ENCODE measurements at regions not wholly inside any gene's neighbourhood (a gene's known extent, or its start where the extent isn't known, plus 50 kb on each side); places are given as distances from the start of the nearest gene placed in this dataset.
A peak's percentile ranks its signal among the peaks of the same experiment; 100 is the strongest.

DNA sequence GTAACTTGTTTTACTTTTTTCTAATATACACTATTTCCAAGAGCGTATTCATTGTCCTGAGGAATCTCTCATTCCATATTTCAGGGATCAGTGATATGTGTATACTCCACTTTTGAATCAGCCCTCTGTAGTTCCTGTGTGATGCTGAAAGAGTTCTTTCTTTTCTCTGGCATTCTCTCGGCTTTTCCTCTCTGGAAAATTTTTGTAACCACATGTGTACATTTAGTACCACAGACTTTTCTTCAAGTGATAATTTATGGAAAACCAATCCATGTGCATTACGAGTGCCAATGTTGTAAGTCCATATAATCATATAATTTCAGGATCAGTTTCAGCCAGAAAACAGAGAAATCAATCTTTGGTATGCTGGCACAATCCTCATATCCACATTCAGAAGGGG lies 102.2 kb upstream of the MBNL2 start:
- no peak for FAIRE-seq
- no peak for TF ChIP-seq POLR2A (IDR thresholded peaks at IDR 0.05; ENCODE audit: low read depth, low read length)
- DNase-seq (ENCODE audit: insufficient read length, low spot score): no peak

DNA sequence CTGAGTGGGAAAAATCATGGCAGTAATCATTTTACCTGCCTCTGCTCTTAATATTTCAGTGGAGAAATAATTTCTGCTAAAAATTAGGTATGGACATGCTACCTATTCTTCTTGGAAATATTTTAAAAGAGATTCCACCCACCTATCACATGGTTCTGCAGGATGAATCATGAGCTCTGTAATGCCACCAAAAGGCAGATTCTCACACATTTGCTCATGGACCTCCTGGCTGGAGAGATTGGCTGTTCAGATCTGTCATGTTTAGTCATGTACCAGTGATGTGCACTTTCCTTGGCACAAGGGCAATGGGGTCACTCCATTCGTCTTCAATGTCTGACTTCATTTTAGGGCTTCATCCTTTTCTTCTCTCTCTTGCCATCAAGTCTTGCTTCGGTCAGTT lies 101.8 kb upstream of the MBNL2 start:
- no peak for TF ChIP-seq POLR2A (IDR thresholded peaks at IDR 0.05; ENCODE audit: low read depth, low read length)
- DNase-seq (ENCODE audit: insufficient read length, low spot score) (no peak), FAIRE-seq (peak; percentile 74)

- DNase-seq (ENCODE audit: insufficient read length, low spot score) (no peak), FAIRE-seq (no peak)
- TF ChIP-seq POLR2A (IDR thresholded peaks at IDR 0.05; ENCODE audit: low read depth, low read length): no peak
These were observed 101.2 kb upstream of the MBNL2 start for GRCh38 chr13:97120976-97121375.

DNA sequence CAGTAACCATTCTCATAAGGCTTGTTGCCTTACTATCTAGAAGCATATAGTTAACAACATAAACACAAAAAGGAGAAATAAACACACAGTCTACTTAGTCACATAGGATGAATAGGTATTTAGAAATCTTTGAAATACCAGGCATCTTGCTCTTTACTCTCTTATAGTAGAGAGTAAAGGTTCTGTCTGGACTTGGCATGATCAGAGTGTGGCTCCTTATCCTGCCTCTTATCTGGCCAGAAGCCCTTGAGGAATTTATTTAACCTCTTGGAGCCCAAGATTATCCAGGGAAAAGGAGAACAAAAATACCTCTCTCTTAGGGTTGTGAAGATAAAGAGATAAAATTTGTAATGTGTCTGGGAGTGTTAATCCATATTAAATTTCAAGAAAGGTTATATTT lies 100.2 kb upstream of the MBNL2 start:
- FAIRE-seq (no peak), DNase-seq (ENCODE audit: insufficient read length, low spot score) (no peak)
- TF ChIP-seq POLR2A (IDR thresholded peaks at IDR 0.05; ENCODE audit: low read depth, low read length): no peak

DNA sequence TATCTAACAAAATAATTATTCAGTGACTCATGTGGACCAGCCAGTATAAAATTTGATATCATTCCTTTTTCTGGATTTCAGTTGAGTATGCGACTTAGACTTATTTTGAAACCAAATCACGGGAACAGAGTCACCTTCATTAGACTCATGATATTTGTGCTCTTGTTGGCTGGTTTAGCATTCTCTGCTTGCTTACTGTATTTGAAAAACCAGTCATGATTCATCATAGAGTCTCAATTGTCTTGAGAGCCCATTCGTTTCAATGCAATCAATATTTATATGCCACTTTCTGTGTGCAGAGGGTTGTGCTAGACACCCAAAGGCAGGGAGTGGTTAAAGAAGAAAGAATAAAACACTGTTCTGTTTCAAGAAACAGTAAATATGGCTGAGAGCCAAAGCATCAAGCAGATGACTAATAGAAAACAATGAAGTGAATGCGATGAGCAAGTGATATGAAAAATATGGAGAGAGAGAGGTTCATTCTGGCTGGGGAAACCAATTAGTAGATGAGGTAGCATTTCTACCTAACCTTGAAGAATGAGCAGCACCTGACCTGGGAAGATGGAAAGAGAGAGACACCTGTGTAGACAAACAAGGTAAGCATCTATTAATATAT lies 99.6 kb upstream of the MBNL2 start:
- FAIRE-seq (peak; percentile 94), DNase-seq (ENCODE audit: insufficient read length, low spot score) (peak; percentile 29)
- TF ChIP-seq POLR2A (IDR thresholded peaks at IDR 0.05; ENCODE audit: low read depth, low read length): no peak

- no peak for DNase-seq (ENCODE audit: insufficient read length, low spot score)
- TF ChIP-seq POLR2A (IDR thresholded peaks at IDR 0.05; ENCODE audit: low read depth, low read length): no peak
- FAIRE-seq: no peak
These were observed 97.9 kb upstream of the MBNL2 start for GRCh38 chr13:97124206-97124605.

DNA sequence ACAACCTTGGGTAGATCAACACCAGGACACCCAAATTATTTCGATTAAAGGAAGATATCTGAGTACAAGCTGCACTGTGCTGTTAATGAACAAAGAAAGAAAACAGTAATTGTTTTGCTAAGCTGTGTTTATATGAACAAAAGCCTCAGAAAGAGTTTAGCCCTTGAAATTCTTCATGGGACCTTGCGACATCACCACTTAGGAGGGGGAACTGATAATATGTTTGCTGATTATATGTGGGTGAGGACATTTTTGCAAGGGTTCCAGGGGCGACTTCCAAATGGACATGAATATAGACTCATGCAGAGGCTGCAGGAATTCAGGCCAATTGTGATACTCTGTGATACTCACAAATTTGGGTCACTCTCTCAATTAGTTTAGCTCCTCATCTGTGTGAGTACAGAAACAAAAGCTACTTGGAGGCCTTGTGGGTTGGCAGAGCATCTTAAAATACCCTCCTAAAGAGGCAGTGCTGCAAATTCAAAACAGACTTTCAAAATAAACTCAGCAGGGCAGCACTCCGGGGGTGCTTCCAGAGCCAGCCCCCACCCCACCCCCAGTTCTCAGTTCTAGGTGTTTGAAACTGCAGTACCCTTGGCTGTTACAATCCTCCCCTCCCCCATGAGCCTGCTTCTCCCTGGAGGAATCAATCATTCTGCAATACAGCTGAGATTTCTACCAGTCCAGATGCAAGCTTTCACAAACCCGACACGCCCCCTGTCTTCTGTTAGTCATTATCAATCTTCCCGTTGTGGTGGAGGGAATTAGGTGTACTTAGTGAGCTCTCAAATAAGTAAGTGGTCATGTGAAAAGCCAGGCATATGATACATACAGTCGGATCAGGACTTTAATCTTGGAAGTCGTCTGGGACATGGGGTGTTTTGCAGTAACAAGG lies 97.0 kb upstream of the MBNL2 start:
- DNase-seq (ENCODE audit: insufficient read length, low spot score): no peak
- TF ChIP-seq POLR2A (IDR thresholded peaks at IDR 0.05; ENCODE audit: low read depth, low read length): no peak
- FAIRE-seq: peak; percentile 48

DNA sequence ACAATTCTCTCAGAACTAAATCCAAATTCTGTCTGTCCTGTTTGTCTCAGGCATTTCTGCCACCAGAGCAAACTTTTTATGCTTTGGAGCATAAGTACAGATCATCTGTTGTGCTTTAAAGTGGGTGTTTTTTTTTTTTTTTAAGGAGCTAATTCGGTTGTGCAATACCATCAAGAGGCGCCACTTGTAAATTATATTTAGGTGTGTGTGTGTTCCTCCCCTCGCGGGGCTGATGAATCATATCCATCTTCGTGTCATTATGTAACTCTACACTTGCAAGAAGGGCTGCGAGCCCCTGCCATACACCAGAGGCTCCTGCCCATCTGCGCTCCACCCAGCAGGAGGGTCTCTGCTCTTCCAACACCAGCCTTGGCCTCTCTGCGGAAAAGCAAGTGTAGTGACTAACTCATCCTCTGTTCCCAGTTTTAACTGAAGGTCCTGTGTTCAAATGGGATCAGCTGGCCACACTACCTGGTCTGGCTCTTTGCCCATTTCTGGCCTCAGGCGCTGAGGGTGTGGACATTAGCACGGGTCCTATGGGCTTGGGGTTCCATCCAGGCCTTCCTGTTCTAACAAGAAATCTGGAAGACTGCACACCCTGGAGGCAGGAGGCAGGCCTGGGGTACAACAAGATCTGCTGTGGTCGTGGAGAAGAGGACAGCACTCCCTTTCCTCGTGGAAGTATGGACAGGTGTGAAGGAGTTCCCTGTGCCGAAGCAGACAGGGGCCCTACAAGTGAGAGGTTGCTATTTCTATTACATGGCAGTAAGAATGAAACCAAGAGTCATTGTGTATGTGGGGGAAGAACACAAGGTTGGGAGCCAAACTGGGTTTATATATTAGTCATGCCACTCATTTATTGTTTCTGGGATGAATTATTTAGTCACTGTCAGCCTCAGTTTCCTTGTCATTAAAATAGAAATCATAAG lies 96.1 kb upstream of the MBNL2 start:
- DNase-seq (ENCODE audit: insufficient read length, low spot score): no peak
- no peak for TF ChIP-seq POLR2A (IDR thresholded peaks at IDR 0.05; ENCODE audit: low read depth, low read length)
- FAIRE-seq: peak; percentile 80

- no peak for TF ChIP-seq POLR2A (IDR thresholded peaks at IDR 0.05; ENCODE audit: low read depth, low read length)
- no peak for FAIRE-seq
These were observed 94.3 kb upstream of the MBNL2 start for GRCh38 chr13:97127842-97128241.

GRCh38 chr13:97130190-97130589 lies 91.9 kb upstream of the MBNL2 start:
- DNase-seq (ENCODE audit: insufficient read length, low spot score): no peak
- no peak for FAIRE-seq
- no peak for TF ChIP-seq POLR2A (IDR thresholded peaks at IDR 0.05; ENCODE audit: low read depth, low read length)

More at GRCh38 chr13:97127842-97128241, 94.3 kb upstream of the MBNL2 start:
- DNase-seq (ENCODE audit: insufficient read length, low spot score): no peak

- no peak for TF ChIP-seq POLR2A (IDR thresholded peaks at IDR 0.05; ENCODE audit: low read depth, low read length)
- DNase-seq (ENCODE audit: insufficient read length, low spot score) (no peak), FAIRE-seq (no peak)
These were observed 90.7 kb upstream of the MBNL2 start for GRCh38 chr13:97131447-97131846.

GRCh38 chr13:97133554-97133953 lies 88.6 kb upstream of the MBNL2 start:
- FAIRE-seq: no peak
- DNase-seq (ENCODE audit: insufficient read length, low spot score): no peak
- no peak for TF ChIP-seq POLR2A (IDR thresholded peaks at IDR 0.05; ENCODE audit: low read depth, low read length)

DNA sequence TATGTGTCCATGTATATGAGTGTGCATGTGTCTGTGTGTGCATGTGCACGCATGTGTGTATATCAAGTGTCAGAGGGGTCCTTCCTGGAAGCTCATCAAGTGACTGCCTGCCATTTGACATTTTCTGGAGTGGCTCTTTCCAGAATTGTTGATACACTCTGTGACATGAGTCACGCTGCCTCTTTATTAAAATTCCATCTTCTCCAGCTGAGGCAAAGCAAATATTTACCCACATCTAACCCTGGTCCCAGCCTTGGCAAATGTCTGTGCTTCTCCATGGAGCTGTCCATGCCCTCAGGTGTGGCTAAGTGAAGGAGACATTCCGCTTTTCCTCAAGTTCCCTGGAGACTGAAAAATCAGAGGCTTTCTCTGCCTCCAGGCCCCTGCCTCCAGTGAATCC lies 88.2 kb upstream of the MBNL2 start:
- TF ChIP-seq POLR2A (IDR thresholded peaks at IDR 0.05; ENCODE audit: low read depth, low read length): no peak
- DNase-seq (ENCODE audit: insufficient read length, low spot score): no peak
- FAIRE-seq: no peak

Measured in H54 (cell line).